GM19452 (cell line): ENCODE measurements at regions not wholly inside any gene's neighbourhood (a gene's known extent, or its start where the extent isn't known, plus 50 kb on each side); places are given as distances from the start of the nearest gene placed in this dataset.

Experiments
- ATAC-seq: cut with Tn5 transposase; IDR thresholded peaks from one replicate; pipeline ENCODE4 v1.9.1; 2021; ENCODE audit not compliant: unreplicated experiment

GRCh38 chr4:177041356-177041755 lies 248.6 kb upstream of the VEGFC start:
- ATAC-seq, result no peak

GRCh38 chr4:177047070-177047850 lies 254.5 kb upstream of the VEGFC start:
- peak; percentile 82 for ATAC-seq

DNA sequence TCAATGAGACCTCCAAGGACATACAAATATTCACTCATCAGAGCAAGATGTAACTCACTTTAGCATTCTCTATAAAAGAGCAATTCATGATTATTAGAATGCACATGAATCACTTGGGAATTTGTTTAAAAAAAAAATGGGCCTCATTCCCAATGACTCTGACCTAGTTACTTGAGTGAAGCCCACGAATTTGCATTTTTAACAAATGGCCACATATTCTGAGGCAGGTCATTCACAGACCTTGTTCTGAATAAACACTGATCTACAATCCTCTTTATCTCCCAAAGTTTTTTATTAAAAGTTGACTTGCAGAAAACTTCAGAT lies 255.1 kb upstream of the VEGFC start:
- ATAC-seq, result no peak

- peak; percentile 82 for ATAC-seq
Observed at GRCh38 chr4:177051473-177052060, 258.1 kb upstream of the NEIL3 start.

GRCh38 chr4:177052211-177052934 lies 257.3 kb upstream of the NEIL3 start:
- no peak for ATAC-seq

- ATAC-seq, result no peak
Observed at GRCh38 chr4:177057186-177057585, 252.5 kb upstream of the NEIL3 start.

- ATAC-seq, result no peak
Observed at GRCh38 chr4:177064116-177064515, 245.6 kb upstream of the NEIL3 start.

GRCh38 chr4:177064729-177065394 lies 244.8 kb upstream of the NEIL3 start:
- no peak for ATAC-seq

- ATAC-seq, result no peak
Observed at GRCh38 chr4:177066746-177067145, 242.9 kb upstream of the NEIL3 start.

- ATAC-seq, result no peak
Observed at GRCh38 chr4:177070533-177071058, 239.1 kb upstream of the NEIL3 start.

DNA sequence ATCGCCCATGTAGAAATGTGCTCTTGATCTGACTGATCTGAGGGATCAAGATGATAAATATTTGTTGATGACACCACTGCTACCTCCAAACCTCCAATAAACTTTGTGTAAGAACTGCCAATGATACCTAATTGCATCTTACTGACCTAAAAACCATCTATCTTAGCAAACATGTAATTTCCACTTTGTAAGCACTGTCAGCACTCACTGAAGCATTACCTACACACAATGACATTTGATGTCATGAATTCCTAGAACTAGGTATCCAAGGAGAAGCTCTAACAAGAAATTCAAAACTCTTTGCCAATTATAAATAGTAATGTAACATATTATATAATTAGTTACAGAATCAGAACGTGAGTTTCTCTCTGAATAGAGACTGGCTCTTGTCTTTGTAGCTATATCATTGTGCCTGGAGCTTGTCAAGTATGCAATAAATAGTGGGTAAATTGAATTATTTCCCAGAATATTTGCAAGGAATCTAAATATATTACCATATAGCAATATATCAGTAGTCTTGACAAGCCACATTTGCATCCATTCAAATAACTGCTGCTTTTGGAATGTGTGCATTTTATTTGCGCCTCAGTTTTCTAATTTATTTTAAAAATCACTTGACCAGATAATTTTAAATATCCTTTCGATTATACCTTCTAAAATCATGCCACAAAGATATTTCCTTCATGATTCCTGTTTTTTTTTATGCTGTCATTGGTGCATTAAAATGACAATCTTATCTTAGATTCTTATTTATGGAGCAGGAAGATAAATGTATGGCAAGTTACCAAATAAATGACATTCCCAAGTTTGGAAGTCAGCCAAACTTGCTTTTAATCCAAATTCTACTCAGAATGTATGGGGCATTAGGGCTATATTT lies 232.3 kb upstream of the NEIL3 start:
- ATAC-seq, result no peak

DNA sequence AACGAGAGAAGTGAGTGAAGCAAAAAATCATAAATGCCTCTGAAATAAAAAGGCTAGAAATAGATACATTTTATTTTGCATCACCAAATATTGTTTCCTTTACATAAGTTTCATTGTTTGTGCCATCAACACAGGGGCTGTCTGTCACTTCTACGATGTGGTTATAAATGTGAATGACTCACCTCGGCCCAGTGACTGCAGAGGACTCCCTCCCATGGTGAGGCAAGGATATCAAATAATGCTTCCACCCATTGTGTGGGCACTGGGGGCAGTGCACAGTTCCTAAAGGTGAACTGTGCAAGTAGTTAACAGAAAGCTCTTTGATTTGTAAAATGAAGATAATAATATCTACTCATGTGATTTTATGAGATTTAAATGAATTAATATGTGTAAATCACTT lies 230.3 kb upstream of the NEIL3 start:
- no peak for ATAC-seq

- ATAC-seq, result no peak
Observed at GRCh38 chr4:177080388-177080787, 229.3 kb upstream of the NEIL3 start.

- ATAC-seq, result no peak
Observed at GRCh38 chr4:177087060-177087459, 222.6 kb upstream of the NEIL3 start.

DNA sequence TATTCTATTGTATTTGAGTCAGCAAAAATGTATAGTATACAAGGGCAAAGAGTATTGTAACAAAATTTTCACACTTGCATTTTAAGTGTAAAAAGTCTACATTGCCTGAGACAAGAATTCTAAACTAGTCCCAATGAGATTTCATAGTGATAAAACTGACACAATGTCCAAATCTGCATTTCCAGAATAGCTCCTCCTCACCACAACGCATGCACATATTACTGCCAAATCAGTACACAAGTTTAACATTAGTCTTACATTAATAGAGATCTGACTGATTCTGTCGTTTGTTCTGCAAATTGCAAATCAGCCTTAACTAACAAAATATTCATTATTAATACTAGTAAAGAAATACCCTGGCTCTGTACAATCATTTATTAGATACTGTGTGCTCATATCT lies 222.2 kb upstream of the NEIL3 start:
- no peak for ATAC-seq

GRCh38 chr4:177091515-177091914 lies 218.2 kb upstream of the NEIL3 start:
- ATAC-seq, result no peak

DNA sequence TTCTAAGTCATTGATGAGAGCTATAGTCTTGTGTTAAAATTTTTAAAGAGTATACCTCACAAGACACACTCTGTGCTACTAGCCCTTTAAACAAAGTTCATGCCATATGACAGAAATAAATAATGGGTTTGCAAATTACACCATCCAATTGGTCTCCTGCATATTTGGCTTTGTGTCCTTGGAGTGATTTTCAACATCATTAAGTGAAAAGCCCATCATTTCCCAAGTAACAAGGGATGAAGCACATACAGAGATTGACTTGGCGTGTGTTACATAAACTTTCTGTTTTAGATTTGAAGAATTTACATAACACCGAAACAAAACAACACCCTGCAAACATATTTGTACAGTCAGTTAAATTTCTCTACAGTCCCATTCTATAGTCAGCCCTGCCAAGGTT lies 216.9 kb upstream of the NEIL3 start:
- no peak for ATAC-seq

DNA sequence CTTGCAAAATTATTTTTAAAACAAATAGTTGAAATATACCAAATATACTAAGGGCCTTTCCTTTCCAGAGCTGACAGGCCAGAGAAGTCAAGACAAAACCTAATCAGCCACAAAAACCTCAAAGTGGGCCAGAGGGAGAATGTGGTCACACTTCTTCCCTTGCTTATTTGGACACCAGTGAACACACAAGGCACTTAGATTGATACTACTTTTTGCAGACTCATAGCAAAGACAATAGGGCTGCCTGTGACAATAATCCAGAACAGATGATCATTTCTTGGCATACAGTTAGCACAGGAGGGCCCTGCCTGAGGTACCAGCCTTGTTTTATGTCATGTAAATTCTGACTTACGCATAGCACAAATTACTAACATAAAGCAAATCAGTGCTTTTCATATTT lies 215.7 kb upstream of the NEIL3 start:
- no peak for ATAC-seq

- no peak for ATAC-seq
Observed at GRCh38 chr4:177097291-177097690, 212.4 kb upstream of the NEIL3 start.

DNA sequence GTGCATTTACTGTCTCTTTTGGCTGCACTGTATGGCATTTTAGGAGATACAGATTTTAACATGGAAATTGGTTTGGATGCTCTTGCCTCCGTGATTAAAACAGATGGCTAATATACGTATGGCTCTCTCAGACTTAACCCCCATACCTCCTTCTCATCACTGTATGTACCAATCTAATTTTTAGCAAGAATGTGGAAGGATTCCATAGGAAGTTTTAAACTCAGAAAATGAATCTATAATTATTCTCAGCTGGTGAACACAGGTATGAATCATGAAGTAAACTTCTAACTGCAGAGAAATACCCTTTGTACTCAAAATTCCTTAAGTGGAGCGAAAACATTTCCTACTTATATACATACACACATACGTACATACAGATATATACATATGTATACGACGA lies 210.5 kb upstream of the NEIL3 start:
- ATAC-seq, result no peak

- ATAC-seq, result no peak
Observed at GRCh38 chr4:177100307-177100706, 209.4 kb upstream of the NEIL3 start.
